ENCODE measurements at regions not wholly inside any gene's neighbourhood (a gene's known extent, or its start where the extent isn't known, plus 50 kb on each side); places are given as distances from the start of the nearest gene placed in this dataset.
"Not testable (repeated sequence)": the region's sequence is repeated elsewhere in the genome, so short reads cannot be mapped to it uniquely, and the experiment has no call there.

DNA sequence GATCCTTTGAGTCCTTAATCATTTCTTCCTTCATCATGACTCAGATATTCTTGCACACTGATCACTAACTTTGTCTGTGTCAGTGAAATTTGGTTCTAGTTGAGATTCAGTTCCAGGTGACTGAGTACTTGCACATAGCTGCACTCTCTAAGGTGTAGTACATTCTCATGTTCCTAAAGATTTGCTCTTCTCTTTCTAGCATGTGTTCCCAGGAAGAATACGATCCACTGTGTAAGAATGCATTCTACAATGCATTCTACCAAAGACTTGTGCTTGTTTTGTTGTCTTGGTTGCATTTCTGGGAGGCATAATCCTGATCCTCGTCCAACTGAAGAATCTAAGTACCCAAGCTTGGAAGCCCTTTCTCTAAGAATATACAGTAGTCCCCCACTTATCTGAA lies 104.3 kb upstream of the CDC42BPA start:
- intact Hi-C loops (cut with micrococcal nuclease), result no loop called here
- Mint-ChIP-seq H3K36me3 (ENCODE audit: low read depth) (no peaks in the 10 kb centered on the region), H3K27ac (no peak overlapping the region), H3K4me3 (no peak overlapping the region), H3K9me3 (no peaks in the 10 kb centered on the region), H3K4me1 (ENCODE audit: low read depth) (no peaks in the 10 kb centered on the region), H3K27me3 (ENCODE audit: insufficient read depth) (peaks cover 4% of the 10 kb centered on the region)
- DNase-seq (ENCODE audit: low spot score), result no peak

GRCh38 chr1:227420147-227420546 lies 101.9 kb upstream of the CDC42BPA start:
- no peak overlapping the region for H3K27ac Mint-ChIP-seq
- no peaks in the 10 kb centered on the region for H3K9me3 Mint-ChIP-seq
- no peaks in the 10 kb centered on the region for H3K4me1 Mint-ChIP-seq (ENCODE audit: low read depth)

GRCh38 chr1:227417756-227418480 lies 99.6 kb upstream of the CDC42BPA start:
- no peaks in the 10 kb centered on the region for H3K9me3 Mint-ChIP-seq
- no peaks in the 10 kb centered on the region for H3K36me3 Mint-ChIP-seq (ENCODE audit: low read depth)
- no peaks in the 10 kb centered on the region for H3K27me3 Mint-ChIP-seq (ENCODE audit: insufficient read depth)

More at GRCh38 chr1:227420147-227420546, 101.9 kb upstream of the CDC42BPA start:
- Mint-ChIP-seq H3K27me3 (ENCODE audit: insufficient read depth) (no peaks in the 10 kb centered on the region), H3K4me3 (no peak overlapping the region), H3K36me3 (ENCODE audit: low read depth) (no peaks in the 10 kb centered on the region)
- intact Hi-C loops (cut with micrococcal nuclease), result no loop called here
- no peak for DNase-seq (ENCODE audit: low spot score)

DNA sequence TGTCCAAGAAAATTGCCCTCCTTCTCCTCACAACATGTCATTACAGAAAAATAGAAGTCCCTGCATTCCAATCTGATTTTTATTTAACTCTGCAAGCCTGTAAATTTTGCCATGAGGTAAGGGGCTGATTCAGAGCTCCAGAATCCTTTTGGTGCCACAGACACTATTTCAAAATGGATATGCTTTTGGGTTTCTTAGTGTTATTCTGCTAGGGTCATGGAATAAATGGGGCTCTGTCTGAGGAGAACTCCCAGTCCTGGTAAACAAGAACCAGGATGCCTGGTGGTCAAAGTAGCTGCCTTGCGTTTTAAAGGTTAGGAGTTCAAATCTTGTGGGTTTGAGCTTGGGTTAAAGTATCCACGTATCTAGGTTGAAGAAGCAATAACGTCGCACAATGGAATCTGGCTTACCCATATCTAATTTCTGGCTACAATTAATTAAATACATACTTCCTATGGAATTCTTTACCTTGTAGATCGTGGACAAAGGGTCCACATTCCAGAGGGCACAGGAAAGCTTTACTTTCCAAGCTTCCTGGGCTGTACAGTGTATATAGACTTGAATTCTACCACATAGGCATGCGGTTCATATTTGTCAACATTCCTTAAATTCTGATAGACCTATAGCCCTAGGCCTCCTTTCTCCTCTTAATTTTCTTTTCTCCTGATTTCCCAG lies 98.0 kb upstream of the CDC42BPA start:
- H3K27me3 Mint-ChIP-seq (ENCODE audit: insufficient read depth), result no peaks in the 10 kb centered on the region
- H3K9me3 Mint-ChIP-seq, result no peaks in the 10 kb centered on the region
- no peak overlapping the region for H3K27ac Mint-ChIP-seq
- no peaks in the 10 kb centered on the region for H3K4me1 Mint-ChIP-seq (ENCODE audit: low read depth)
- no peak overlapping the region for H3K4me3 Mint-ChIP-seq
- intact Hi-C loops (cut with micrococcal nuclease), result no loop called here
- no peak for DNase-seq (ENCODE audit: low spot score)
- H3K36me3 Mint-ChIP-seq (ENCODE audit: low read depth), result no peaks in the 10 kb centered on the region

More at GRCh38 chr1:227417756-227418480, 99.6 kb upstream of the CDC42BPA start:
- Mint-ChIP-seq H3K4me1 (ENCODE audit: low read depth) (no peaks in the 10 kb centered on the region), H3K27ac (no peak overlapping the region), H3K4me3 (no peak overlapping the region)
- intact Hi-C loops (cut with micrococcal nuclease), result no loop called here
- DNase-seq (ENCODE audit: low spot score), result no peak

- intact Hi-C loops (cut with micrococcal nuclease), result no loop called here
These were observed 97.0 kb upstream of the CDC42BPA start for GRCh38 chr1:227415115-227415790.

GRCh38 chr1:227411066-227411465 lies 92.8 kb upstream of the CDC42BPA start:
- Mint-ChIP-seq H3K36me3 (ENCODE audit: low read depth) (no peaks in the 10 kb centered on the region), H3K9me3 (no peaks in the 10 kb centered on the region), H3K4me3 (no peak overlapping the region), H3K27me3 (ENCODE audit: insufficient read depth) (peaks cover 2% of the 10 kb centered on the region), H3K27ac (no peak overlapping the region), H3K4me1 (ENCODE audit: low read depth) (no peaks in the 10 kb centered on the region)
- intact Hi-C loops (cut with micrococcal nuclease), result no loop called here
- DNase-seq (ENCODE audit: low spot score), result no peak

More at GRCh38 chr1:227415115-227415790, 97.0 kb upstream of the CDC42BPA start:
- H3K27ac Mint-ChIP-seq, result no peak overlapping the region
- H3K4me1 Mint-ChIP-seq (ENCODE audit: low read depth), result no peaks in the 10 kb centered on the region
- no peaks in the 10 kb centered on the region for H3K27me3 Mint-ChIP-seq (ENCODE audit: insufficient read depth)
- no peaks in the 10 kb centered on the region for H3K9me3 Mint-ChIP-seq
- H3K36me3 Mint-ChIP-seq (ENCODE audit: low read depth), result no peaks in the 10 kb centered on the region
- DNase-seq (ENCODE audit: low spot score), result no peak
- no peak overlapping the region for H3K4me3 Mint-ChIP-seq

DNA sequence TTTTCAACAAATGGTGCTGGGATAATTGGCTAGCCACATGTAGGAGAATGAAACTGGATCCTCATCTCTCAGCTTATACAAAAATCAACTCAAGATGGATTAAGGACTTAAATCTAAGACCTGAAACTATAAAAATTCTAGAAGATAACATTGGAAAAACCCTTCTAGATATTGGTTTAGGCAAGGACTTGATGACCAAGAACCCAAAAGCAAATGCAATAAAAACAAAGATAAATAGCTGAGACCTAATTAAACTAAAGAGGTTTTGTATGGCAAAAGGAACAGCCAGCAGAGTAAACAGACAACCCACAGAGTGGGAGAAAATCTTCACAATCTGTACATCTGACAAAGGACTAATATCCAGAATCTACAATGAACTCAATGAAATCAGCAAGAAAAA lies 88.0 kb upstream of the CDC42BPA start:
- intact Hi-C loops (cut with micrococcal nuclease); H3K36me3 Mint-ChIP-seq (ENCODE audit: low read depth); H3K4me1 Mint-ChIP-seq (ENCODE audit: low read depth); H3K27ac Mint-ChIP-seq; DNase-seq (ENCODE audit: low spot score); H3K27me3 Mint-ChIP-seq (ENCODE audit: insufficient read depth); H3K4me3 Mint-ChIP-seq; H3K9me3 Mint-ChIP-seq: not testable (repeated sequence)

GRCh38 chr1:227403535-227403934 lies 85.2 kb upstream of the CDC42BPA start:
- H3K27ac Mint-ChIP-seq, result no peak overlapping the region
- intact Hi-C loops (cut with micrococcal nuclease), result no loop called here
- H3K9me3 Mint-ChIP-seq, result no peaks in the 10 kb centered on the region
- H3K27me3 Mint-ChIP-seq (ENCODE audit: insufficient read depth), result peaks cover 2% of the 10 kb centered on the region
- no peaks in the 10 kb centered on the region for H3K4me1 Mint-ChIP-seq (ENCODE audit: low read depth)
- no peak for DNase-seq (ENCODE audit: low spot score)
- H3K36me3 Mint-ChIP-seq (ENCODE audit: low read depth), result no peaks in the 10 kb centered on the region
- no peak overlapping the region for H3K4me3 Mint-ChIP-seq

DNA sequence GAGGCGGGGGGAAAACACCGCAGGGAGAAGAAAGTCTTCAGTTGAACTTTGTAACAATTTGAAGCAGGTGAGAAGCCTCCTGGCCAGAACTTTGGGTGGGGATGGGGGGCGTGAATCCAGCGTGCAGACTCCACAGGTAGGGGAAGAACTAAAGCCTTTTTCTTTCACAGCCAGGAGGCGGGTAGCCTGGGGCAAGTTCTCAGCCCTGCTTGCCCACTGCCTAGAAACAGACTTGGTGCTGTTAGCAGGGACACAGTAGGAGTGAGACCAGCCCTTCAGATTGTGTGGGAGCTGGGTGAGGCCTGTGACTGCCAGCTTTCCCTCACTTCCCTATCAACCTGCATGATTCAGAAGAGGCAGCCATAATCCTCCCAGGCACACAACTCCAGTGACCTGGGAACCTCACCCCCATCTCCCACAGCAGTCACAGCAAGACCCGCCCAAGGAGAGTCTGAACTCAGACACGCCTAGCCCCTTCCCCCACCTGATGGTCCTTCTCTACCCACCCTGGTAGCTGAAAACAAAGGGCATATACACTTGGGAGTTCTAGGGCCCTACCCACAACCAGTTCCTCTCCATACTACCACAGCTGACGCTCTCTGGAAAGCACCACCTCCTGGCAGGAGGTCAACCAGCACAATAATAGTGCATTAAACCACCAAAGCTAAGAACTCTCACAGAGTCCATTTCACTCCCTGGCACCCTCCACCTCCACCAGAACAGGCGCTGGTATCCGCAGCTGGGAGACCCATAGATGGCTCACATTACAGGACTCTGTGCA lies 83.5 kb upstream of the CDC42BPA start:
- intact Hi-C loops (cut with micrococcal nuclease), result no loop called here
- no peak for DNase-seq (ENCODE audit: low spot score)
- H3K4me1 Mint-ChIP-seq (ENCODE audit: low read depth), result no peaks in the 10 kb centered on the region
- H3K36me3 Mint-ChIP-seq (ENCODE audit: low read depth), result no peaks in the 10 kb centered on the region
- H3K4me3 Mint-ChIP-seq, result no peak overlapping the region
- H3K9me3 Mint-ChIP-seq, result no peaks in the 10 kb centered on the region
- H3K27me3 Mint-ChIP-seq (ENCODE audit: insufficient read depth), result peaks cover under 1% of the 10 kb centered on the region
- no peak overlapping the region for H3K27ac Mint-ChIP-seq

DNA sequence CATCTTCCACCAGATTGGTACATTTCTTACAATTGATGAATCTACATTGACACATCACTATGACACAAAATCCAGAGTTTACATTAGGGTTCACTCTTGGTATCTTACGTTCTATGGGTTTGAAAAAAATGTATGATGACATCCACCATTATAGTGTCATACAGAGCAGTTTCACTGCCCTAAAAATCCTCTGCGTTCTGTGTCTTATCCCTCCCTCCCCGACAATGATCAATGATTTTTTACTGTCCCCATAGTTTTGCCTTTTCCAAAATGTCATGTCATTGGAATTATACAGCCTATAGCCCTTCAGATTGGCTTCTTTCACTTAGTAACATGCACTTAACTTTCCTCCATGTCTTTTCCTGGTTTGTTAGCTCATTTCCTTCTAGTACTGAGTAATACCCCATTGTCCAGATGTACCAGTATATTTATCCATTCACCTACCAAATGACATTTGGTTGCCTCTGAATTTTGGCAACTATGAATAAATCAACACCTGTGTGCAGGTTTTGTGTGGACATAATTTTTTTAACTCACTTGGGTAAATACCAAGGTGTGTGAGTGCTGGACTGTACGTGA lies 80.9 kb upstream of the CDC42BPA start:
- intact Hi-C loops (cut with micrococcal nuclease), result no loop called here
- DNase-seq (ENCODE audit: low spot score), result no peak
- Mint-ChIP-seq H3K36me3 (ENCODE audit: low read depth) (no peaks in the 10 kb centered on the region), H3K27ac (no peak overlapping the region), H3K4me3 (no peak overlapping the region), H3K27me3 (ENCODE audit: insufficient read depth) (peaks cover 4% of the 10 kb centered on the region), H3K9me3 (no peaks in the 10 kb centered on the region), H3K4me1 (ENCODE audit: low read depth) (no peaks in the 10 kb centered on the region)

GRCh38 chr1:227397354-227397978 lies 79.2 kb upstream of the CDC42BPA start:
- H3K9me3 Mint-ChIP-seq, result no peaks in the 10 kb centered on the region
- no peak overlapping the region for H3K4me3 Mint-ChIP-seq
- no peak overlapping the region for H3K27ac Mint-ChIP-seq
- peaks cover 4% of the 10 kb centered on the region for H3K27me3 Mint-ChIP-seq (ENCODE audit: insufficient read depth)
- no peak for DNase-seq (ENCODE audit: low spot score)
- intact Hi-C loops (cut with micrococcal nuclease), result no loop called here
- H3K4me1 Mint-ChIP-seq (ENCODE audit: low read depth), result no peaks in the 10 kb centered on the region
- H3K36me3 Mint-ChIP-seq (ENCODE audit: low read depth), result no peaks in the 10 kb centered on the region
